AG04450 (cell line): ENCODE measurements at regions not wholly inside any gene's neighbourhood (a gene's known extent, or its start where the extent isn't known, plus 50 kb on each side); places are given as distances from the start of the nearest gene placed in this dataset.

Source experiments
- CTCF ChIA-PET: fragments of 300-600, 350-600 bp; formaldehyde crosslinking; extraction: SDS; loops from one replicate; lab custom pipeline; 2022; ENCODE audit warnings: antibody characterized with exemption, inconsistent platforms; lab: Charles Lee
- POLR2A ChIA-PET: fragments of 350-600 bp; formaldehyde crosslinking; extraction: SDS; loops from one replicate; lab custom pipeline; 2021; ENCODE audit warnings: antibody characterized with exemption, inconsistent platforms; lab: Yijun Ruan, JAX
- DNase-seq: peaks from one replicate; pipeline ENCODE4 v3.0.0-alpha.2; 2011; ENCODE audit warnings: low read depth, low spot score
- H3K27ac ChIP-seq: one replicate; pipeline ENCODE4 v1.5.1; 2012; ENCODE audit warnings: low read depth, low read length, control low read depth
- H3K27me3 ChIP-seq: one replicate; pipeline ENCODE4 v1.6.0; 2012; ENCODE audit warnings: low read length; ENCODE audit not compliant: control insufficient read depth, insufficient read depth
- H3K4me3 ChIP-seq: 2 replicates; pipeline ENCODE4 v1.5.1; 2011; ENCODE audit warnings: mild to moderate bottlenecking, low read depth, low read length, control low read depth
- H3K9me3 ChIP-seq: 2 replicates; pipeline ENCODE4 v1.5.1; 2012; ENCODE audit warnings: low read length; ENCODE audit not compliant: control insufficient read depth, insufficient read depth
- CTCF ChIP-seq: IDR thresholded peaks from 2 replicates; pipeline ENCODE4 v1.5.1; 2011; ENCODE audit warnings: low read depth, low read length, control low read depth, inconsistent platforms

- Histone ChIP-seq H3K27ac (no peak overlapping the region), H3K4me3 (no peak overlapping the region), H3K27me3 (no peaks in the 10 kb centered on the region), H3K9me3 (no peaks in the 10 kb centered on the region)
- no peak for TF ChIP-seq CTCF
- no peak for DNase-seq
- POLR2A ChIA-PET: no interaction called here
- CTCF ChIA-PET: no interaction called here
Measured at GRCh38 chr5:121313886-121314285, 537.8 kb upstream of the FTMT start.

- ChIA-PET POLR2A (no interaction called here), CTCF (no interaction called here)
- Histone ChIP-seq H3K4me3 (no peak overlapping the region), H3K27me3 (no peaks in the 10 kb centered on the region), H3K27ac (no peak overlapping the region), H3K9me3 (no peaks in the 10 kb centered on the region)
- no peak for DNase-seq
- no peak for TF ChIP-seq CTCF
Measured at GRCh38 chr5:121315786-121316185, 535.9 kb upstream of the FTMT start.

GRCh38 chr5:121319292-121319691 is 532.4 kb upstream of the FTMT start:
- no peak overlapping the region for H3K27ac ChIP-seq
- ChIA-PET POLR2A (no interaction called here), CTCF (no interaction called here)
- H3K9me3 ChIP-seq: no peaks in the 10 kb centered on the region
- DNase-seq: no peak
- H3K4me3 ChIP-seq: no peak overlapping the region
- H3K27me3 ChIP-seq: no peaks in the 10 kb centered on the region
- no peak for TF ChIP-seq CTCF

- DNase-seq: no peak
- CTCF ChIA-PET: interaction anchor here (0.6 kb wide), 1 partner anchor 97 kb away, joined by 3 read pairs; no protein-coding TSS in a partner anchor
Measured at GRCh38 chr5:121325930-121326329, 525.8 kb upstream of the FTMT start.

More at GRCh38 chr5:121325930-121326329, 525.8 kb upstream of the FTMT start:
- no peak overlapping the region for H3K4me3 ChIP-seq
- H3K27me3 ChIP-seq: no peaks in the 10 kb centered on the region
- no peaks in the 10 kb centered on the region for H3K9me3 ChIP-seq
- POLR2A ChIA-PET: no interaction called here
- no peak overlapping the region for H3K27ac ChIP-seq
- no peak for TF ChIP-seq CTCF
